ENCODE measurements at regions not wholly inside any gene's neighbourhood (a gene's known extent, or its start where the extent isn't known, plus 50 kb on each side); places are given as distances from the start of the nearest gene placed in this dataset.

DNA sequence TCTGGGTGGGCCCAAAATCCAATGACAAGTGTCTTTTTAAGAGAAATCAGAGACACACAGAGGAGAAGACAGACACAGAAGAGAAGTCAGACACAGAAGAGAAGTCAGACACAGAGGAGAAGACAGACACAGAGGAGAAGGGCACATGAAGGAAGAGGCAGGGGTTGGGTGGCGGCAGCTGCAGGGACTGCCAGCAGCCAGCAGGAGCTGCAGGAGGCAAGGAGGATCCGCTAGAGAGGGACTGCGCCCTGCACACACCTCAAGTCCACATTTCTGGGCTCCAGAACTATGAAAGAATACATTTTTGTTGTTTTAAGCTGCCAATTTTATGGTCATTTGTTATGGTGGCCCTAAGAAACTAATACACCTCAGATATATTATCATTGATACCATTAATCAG, 140.6 kb downstream of the ZIC5 start:
- TF ChIP-seq POLR2AphosphoS5 (IDR thresholded peaks at IDR 0.05; ENCODE audit: low read depth, low read length) (no peak), TAF1 (IDR thresholded peaks at IDR 0.05; ENCODE audit: borderline replicate concordance, insufficient read depth, low read length) (no peak), FOXP2 (optimal IDR thresholded peaks at IDR 0.05; ENCODE audit: borderline replicate concordance, extremely low read depth, extremely low read length, insufficient read depth) (no peak), SIN3A (IDR thresholded peaks at IDR 0.05; ENCODE audit: borderline replicate concordance, insufficient read depth, low read length) (no peak)
- TF ChIP-seq, protein P1, sequence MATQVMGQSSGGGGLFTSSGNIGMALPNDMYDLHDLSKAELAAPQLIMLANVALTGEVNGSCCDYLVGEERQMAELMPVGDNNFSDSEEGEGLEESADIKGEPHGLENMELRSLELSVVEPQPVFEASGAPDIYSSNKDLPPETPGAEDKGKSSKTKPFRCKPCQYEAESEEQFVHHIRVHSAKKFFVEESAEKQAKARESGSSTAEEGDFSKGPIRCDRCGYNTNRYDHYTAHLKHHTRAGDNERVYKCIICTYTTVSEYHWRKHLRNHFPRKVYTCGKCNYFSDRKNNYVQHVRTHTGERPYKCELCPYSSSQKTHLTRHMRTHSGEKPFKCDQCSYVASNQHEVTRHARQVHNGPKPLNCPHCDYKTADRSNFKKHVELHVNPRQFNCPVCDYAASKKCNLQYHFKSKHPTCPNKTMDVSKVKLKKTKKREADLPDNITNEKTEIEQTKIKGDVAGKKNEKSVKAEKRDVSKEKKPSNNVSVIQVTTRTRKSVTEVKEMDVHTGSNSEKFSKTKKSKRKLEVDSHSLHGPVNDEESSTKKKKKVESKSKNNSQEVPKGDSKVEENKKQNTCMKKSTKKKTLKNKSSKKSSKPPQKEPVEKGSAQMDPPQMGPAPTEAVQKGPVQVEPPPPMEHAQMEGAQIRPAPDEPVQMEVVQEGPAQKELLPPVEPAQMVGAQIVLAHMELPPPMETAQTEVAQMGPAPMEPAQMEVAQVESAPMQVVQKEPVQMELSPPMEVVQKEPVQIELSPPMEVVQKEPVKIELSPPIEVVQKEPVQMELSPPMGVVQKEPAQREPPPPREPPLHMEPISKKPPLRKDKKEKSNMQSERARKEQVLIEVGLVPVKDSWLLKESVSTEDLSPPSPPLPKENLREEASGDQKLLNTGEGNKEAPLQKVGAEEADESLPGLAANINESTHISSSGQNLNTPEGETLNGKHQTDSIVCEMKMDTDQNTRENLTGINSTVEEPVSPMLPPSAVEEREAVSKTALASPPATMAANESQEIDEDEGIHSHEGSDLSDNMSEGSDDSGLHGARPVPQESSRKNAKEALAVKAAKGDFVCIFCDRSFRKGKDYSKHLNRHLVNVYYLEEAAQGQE (IDR thresholded peaks at IDR 0.05; ENCODE audit: insufficient read depth in 1 of 2, low read depth in 2 of 2, low read length in 2 of 2), result no peak

DNA sequence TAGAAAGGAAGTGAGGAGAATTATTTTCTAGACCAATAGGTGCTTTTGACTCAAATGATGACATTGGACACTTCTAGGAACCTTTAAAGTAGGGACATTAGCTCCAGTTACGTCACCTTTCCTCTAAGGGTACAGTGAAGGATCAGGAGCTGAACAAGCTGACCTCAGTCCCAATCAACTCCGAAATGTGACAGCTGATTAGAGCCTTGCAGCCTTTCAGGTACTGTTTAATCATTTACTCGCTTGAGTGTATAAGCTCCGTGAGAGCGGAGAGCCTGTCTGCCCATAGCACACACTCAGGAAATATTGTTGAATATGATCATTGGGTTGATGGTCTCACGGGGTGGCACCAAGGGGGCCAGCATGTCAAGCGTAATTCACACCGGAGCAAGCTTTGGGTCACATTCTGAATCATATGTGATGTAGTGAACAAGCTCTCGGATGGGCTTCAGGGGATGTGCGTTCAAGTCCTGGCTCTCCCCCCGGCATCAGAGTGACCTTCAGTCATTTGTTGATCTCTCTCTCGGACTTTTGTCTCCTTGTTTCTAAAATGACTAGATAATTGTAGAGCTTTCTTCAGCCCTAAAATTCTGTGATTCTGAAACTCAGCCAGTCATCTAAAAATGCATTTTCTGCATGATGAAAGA, 141.9 kb downstream of the ZIC5 start:
- TF ChIP-seq, protein P1 (IDR thresholded peaks at IDR 0.05; ENCODE audit: insufficient read depth in 1 of 2, low read depth in 2 of 2, low read length in 2 of 2), result no peak
- TF ChIP-seq POLR2AphosphoS5 (IDR thresholded peaks at IDR 0.05; ENCODE audit: low read depth, low read length), result no peak
- no peak for TF ChIP-seq SIN3A (IDR thresholded peaks at IDR 0.05; ENCODE audit: borderline replicate concordance, insufficient read depth, low read length)
- no peak for TF ChIP-seq TAF1 (IDR thresholded peaks at IDR 0.05; ENCODE audit: borderline replicate concordance, insufficient read depth, low read length)
- TF ChIP-seq FOXP2 (optimal IDR thresholded peaks at IDR 0.05; ENCODE audit: borderline replicate concordance, extremely low read depth, extremely low read length, insufficient read depth), result no peak

DNA sequence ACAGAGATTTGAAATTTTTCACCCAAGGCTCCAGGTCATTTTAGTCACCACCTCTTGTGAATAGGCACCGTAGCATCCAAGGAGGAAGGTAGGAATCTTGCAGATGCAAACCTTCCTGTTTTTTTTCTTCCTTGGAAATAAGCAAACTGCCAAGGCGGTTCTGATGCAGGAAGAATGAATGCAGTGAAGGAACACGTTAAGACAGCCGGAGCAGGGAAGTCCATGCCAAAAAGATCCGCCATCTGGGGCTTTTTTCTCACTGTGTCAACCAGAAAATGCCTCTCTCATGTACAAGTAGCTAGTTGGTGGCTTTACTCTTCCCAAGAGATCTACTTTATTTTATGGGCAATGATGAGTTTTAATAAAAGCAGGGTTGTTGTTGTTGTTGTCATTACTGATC, 142.4 kb downstream of the ZIC5 start:
- TF ChIP-seq TAF1 (IDR thresholded peaks at IDR 0.05; ENCODE audit: borderline replicate concordance, insufficient read depth, low read length), result no peak
- TF ChIP-seq POLR2AphosphoS5 (IDR thresholded peaks at IDR 0.05; ENCODE audit: low read depth, low read length), result no peak
- TF ChIP-seq SIN3A (IDR thresholded peaks at IDR 0.05; ENCODE audit: borderline replicate concordance, insufficient read depth, low read length), result no peak
- TF ChIP-seq, protein P1 (IDR thresholded peaks at IDR 0.05; ENCODE audit: insufficient read depth in 1 of 2, low read depth in 2 of 2, low read length in 2 of 2), result no peak
- no peak for TF ChIP-seq FOXP2 (optimal IDR thresholded peaks at IDR 0.05; ENCODE audit: borderline replicate concordance, extremely low read depth, extremely low read length, insufficient read depth)

DNA sequence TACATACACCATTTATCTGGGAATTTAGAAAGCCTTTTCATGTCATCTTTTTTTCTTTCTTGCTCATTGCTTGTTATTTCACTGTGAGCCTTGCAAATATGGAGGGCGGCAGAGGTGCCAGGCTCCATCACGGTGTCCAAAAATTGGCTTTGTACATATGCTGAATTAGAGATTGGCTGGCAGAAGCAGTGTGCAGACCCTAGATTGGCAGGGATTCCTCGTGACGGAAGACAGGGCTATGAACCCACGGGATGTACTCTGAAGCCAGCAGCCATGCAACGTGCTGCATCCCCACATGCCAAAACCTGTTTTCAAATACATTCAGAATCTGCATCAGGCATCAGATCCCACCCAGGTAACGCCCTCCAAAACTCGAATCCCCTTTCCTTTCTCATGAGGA, 142.8 kb downstream of the ZIC5 start:
- no peak for TF ChIP-seq FOXP2 (optimal IDR thresholded peaks at IDR 0.05; ENCODE audit: borderline replicate concordance, extremely low read depth, extremely low read length, insufficient read depth)

DNA sequence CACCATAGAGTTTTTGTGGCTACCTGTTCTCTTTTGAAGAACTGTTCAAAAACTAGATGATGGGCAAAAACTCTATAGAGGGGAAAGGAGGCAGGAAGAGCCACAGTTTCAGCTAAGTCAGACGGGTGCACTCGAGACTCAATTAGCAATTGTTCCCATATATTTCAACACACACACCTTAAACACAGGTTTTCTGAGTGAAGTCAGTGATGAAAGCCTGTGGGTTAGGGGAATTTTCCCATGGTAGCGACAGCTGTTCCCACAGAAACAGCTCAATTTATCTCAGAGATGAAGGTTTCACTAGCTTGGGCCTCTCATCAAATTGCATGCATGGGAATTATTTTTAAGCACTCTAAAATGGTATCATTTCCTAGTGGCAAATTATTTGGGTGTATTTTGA, 143.4 kb downstream of the ZIC5 start:
- TF ChIP-seq TAF1 (IDR thresholded peaks at IDR 0.05; ENCODE audit: borderline replicate concordance, insufficient read depth, low read length) (no peak), SIN3A (IDR thresholded peaks at IDR 0.05; ENCODE audit: borderline replicate concordance, insufficient read depth, low read length) (no peak), POLR2AphosphoS5 (IDR thresholded peaks at IDR 0.05; ENCODE audit: low read depth, low read length) (no peak), FOXP2 (optimal IDR thresholded peaks at IDR 0.05; ENCODE audit: borderline replicate concordance, extremely low read depth, extremely low read length, insufficient read depth) (no peak)
- TF ChIP-seq, protein P1 (IDR thresholded peaks at IDR 0.05; ENCODE audit: insufficient read depth in 1 of 2, low read depth in 2 of 2, low read length in 2 of 2), result no peak

All from PFSK-1 (cell line).